HCT116 (cell line): ENCODE measurements at regions not wholly inside any gene's neighbourhood (a gene's known extent, or its start where the extent isn't known, plus 50 kb on each side); places are given as distances from the start of the nearest gene placed in this dataset.

Experiments
- ATAC-seq: fragments of 200-7000 bp; cut with Tn5 transposase; 2 replicates; pipeline ENCODE4 v1.9.1; 2020; ENCODE audit warnings: mild to moderate bottlenecking, moderate library complexity
- BruUV-seq: library from RNA; stranded (reverse); fragments of 400-500 nt; replicated peaks from 2 replicates; lab custom pipeline; 2021; lab: Mats Ljungman, UMichigan
- CTCF ChIA-PET: fragments of 300-600 bp; sonication (Branson Sonifier 250); formaldehyde crosslinking; loops from one replicate; lab custom pipeline; 2021; ENCODE audit warnings: antibody characterized with exemption; lab: Charles Lee
- POLR2A ChIA-PET: fragments of 300-600, 350-600 bp; sonication (Branson Sonifier 250); formaldehyde crosslinking; loops from one replicate; lab custom pipeline; 2021; ENCODE audit warnings: antibody characterized with exemption; lab: Charles Lee
- RAD21 ChIA-PET, 2 experiments: fragments of 300-600 bp; sonication (Branson Sonifier 250); formaldehyde crosslinking; loops; one replicate each; lab custom pipeline; 2023; ENCODE audit warnings: low total read pairs in 2 of 2; ENCODE audit not compliant: uncharacterized antibody in 2 of 2, unreplicated experiment in 2 of 2, low non-redundant PET in 1 of 2; lab: Charles Lee
- DNase-seq: peaks from one replicate; pipeline ENCODE4 v3.0.0-alpha.2; 2010; ENCODE audit warnings: low read depth, low spot score
- H2AFZ ChIP-seq: fragments of 200-600 bp; shearing (Covaris generic), sonication (generic); 2 replicates; pipeline ENCODE4 v1.6.1; 2017; ENCODE audit warnings: low read depth, mixed run types, mixed read lengths, antibody characterized with exemption, low read length; ENCODE audit not compliant: poor library complexity, severe bottlenecking
- H3K27ac ChIP-seq: 2 replicates; pipeline ENCODE4 v1.5.1; 2012; ENCODE audit warnings: low read depth, low read length
- H3K27me3 ChIP-seq: fragments of 200-600 bp; sonication (generic); 2 replicates; pipeline ENCODE4 v1.6.1; 2016; ENCODE audit warnings: mixed run types, low read length, mixed read lengths; ENCODE audit not compliant: insufficient read depth
- H3K36me3 ChIP-seq, 2 experiments: fragments of 200-500 bp in 1 of 2; fragments of 200-600 bp in 1 of 2; sonication (Bioruptor generic) in 1 of 2; sonication (generic) in 1 of 2; 2 replicates each; pipeline versions ENCODE4 v1.5.1 to v1.6.1; 2014 to 2016; ENCODE audit warnings: low read length in 2 of 2, inconsistent platforms in 1 of 2, mixed read lengths in 1 of 2, mixed run types in 1 of 2; ENCODE audit not compliant: insufficient read depth in 2 of 2, control insufficient read depth in 1 of 2
- H3K4me1 ChIP-seq, 2 experiments: fragments of 200-600 bp in 1 of 2; sonication (generic) in 1 of 2; 2 replicates each; pipeline versions ENCODE4 v1.5.1 to v1.6.1; 2012 to 2017; ENCODE audit warnings: low read length in 2 of 2, inconsistent platforms in 1 of 2, mild to moderate bottlenecking in 1 of 2, mixed read lengths in 1 of 2, mixed run types in 1 of 2, moderate library complexity in 1 of 2; ENCODE audit not compliant: insufficient read depth in 2 of 2, control insufficient read depth in 1 of 2
- H3K4me2 ChIP-seq: fragments of 200-600 bp; sonication (generic); 2 replicates; pipeline ENCODE4 v1.6.1; 2017; ENCODE audit warnings: mixed run types, low read length, mixed read lengths
- H3K4me3 ChIP-seq, 2 experiments: fragments of 200-600 bp in 1 of 2; sonication (generic) in 1 of 2; replicated peaks in 1 of 2; 2 replicates each; pipeline ENCODE4 v1.5.1; 2011 to 2016; ENCODE audit warnings: low read length in 2 of 2, control low read depth in 1 of 2, low read depth in 1 of 2, mild to moderate bottlenecking in 1 of 2, mixed read lengths in 1 of 2, mixed run types in 1 of 2
- H3K79me2 ChIP-seq: fragments of 200-600 bp; sonication (generic); 2 replicates; pipeline ENCODE4 v1.6.1; 2017; ENCODE audit warnings: mild to moderate bottlenecking, mixed run types, low read length, moderate library complexity, mixed read lengths; ENCODE audit not compliant: insufficient read depth
- H3K9ac ChIP-seq: fragments of 200-600 bp; sonication (generic); 2 replicates; pipeline ENCODE4 v1.6.1; 2016; ENCODE audit warnings: low read length, mixed read lengths
- H3K9me2 ChIP-seq: fragments of 200-600 bp; sonication (generic), shearing (Covaris generic); 2 replicates; pipeline ENCODE4 v1.6.1; 2017; ENCODE audit warnings: mixed run types, mild to moderate bottlenecking, moderate library complexity; ENCODE audit not compliant: insufficient read depth
- H3K9me3 ChIP-seq, 2 experiments: fragments of 200-500 bp in 1 of 2; fragments of 200-600 bp in 1 of 2; sonication (Bioruptor generic) in 1 of 2; sonication (generic) in 1 of 2; 2 replicates each; pipeline ENCODE4 v1.6.1; 2014 to 2017; ENCODE audit warnings: low read length in 2 of 2, mixed read lengths in 2 of 2, inconsistent platforms in 1 of 2, low read depth in 1 of 2, mild to moderate bottlenecking in 1 of 2, mixed run types in 1 of 2, moderate library complexity in 1 of 2; ENCODE audit not compliant: control insufficient read depth in 1 of 2, insufficient read depth in 1 of 2
- H4K20me1 ChIP-seq: fragments of 200-600 bp; sonication (generic), shearing (Covaris generic); 2 replicates; pipeline ENCODE4 v1.6.1; 2017; ENCODE audit warnings: mixed run types, mild to moderate bottlenecking, moderate library complexity; ENCODE audit not compliant: insufficient read depth
- CEBPB ChIP-seq: IDR thresholded peaks from 2 replicates; pipeline ENCODE4 v1.6.1; 2012; ENCODE audit warnings: low read depth
- CTCF ChIP-seq, 3 experiments: fragments of 200-600 bp in 1 of 3; sonication (generic) in 1 of 3; IDR thresholded peaks in 2 of 3; conservative IDR thresholded peaks in 1 of 3; 2 replicates each; pipeline ENCODE4 v1.5.1; 2012 to 2017; ENCODE audit warnings: low read depth in 2 of 3, low read length in 2 of 3, antibody characterized with exemption in 1 of 3, borderline replicate concordance in 1 of 3, control low read depth in 1 of 3, mild to moderate bottlenecking in 1 of 3, mixed read lengths in 1 of 3, mixed run types in 1 of 3, moderate library complexity in 1 of 3; ENCODE audit not compliant: insufficient read depth in 1 of 3
- EGR1 ChIP-seq: IDR thresholded peaks from 2 replicates; pipeline ENCODE4 v1.6.1; 2012; ENCODE audit warnings: low read depth
- ELF1 ChIP-seq: IDR thresholded peaks from 2 replicates; pipeline ENCODE4 v1.6.1; 2012; ENCODE audit warnings: low read depth, borderline replicate concordance
- EZH2 ChIP-seq: fragments of 200-600 bp; sonication (generic); IDR thresholded peaks from 2 replicates; pipeline ENCODE4 v1.6.1; 2017; ENCODE audit warnings: antibody characterized with exemption, mixed run types
- EZH2phosphoT487 ChIP-seq: fragments of 200-600 bp; IDR thresholded peaks from 2 replicates; pipeline ENCODE4 v1.6.1; 2018; ENCODE audit warnings: antibody characterized with exemption, borderline replicate concordance
- FOSL1 ChIP-seq: IDR thresholded peaks from 2 replicates; pipeline ENCODE4 v1.6.1; 2012; ENCODE audit warnings: low read depth
- JUND ChIP-seq: IDR thresholded peaks from 2 replicates; pipeline ENCODE4 v1.6.1; 2012
- RAD21 ChIP-seq: IDR thresholded peaks from 2 replicates; pipeline ENCODE4 v1.6.1; 2012; ENCODE audit warnings: low read depth, mild to moderate bottlenecking
- SIN3A ChIP-seq: IDR thresholded peaks from 2 replicates; pipeline ENCODE4 v1.6.1; 2012; ENCODE audit warnings: low read depth
- SP1 ChIP-seq: IDR thresholded peaks from 2 replicates; pipeline ENCODE4 v1.6.1; 2012; ENCODE audit warnings: low read depth
- SRF ChIP-seq: IDR thresholded peaks from 2 replicates; pipeline ENCODE4 v1.6.1; 2012; ENCODE audit warnings: low read depth
- TCF7L2 ChIP-seq: IDR thresholded peaks from 2 replicates; pipeline ENCODE4 v1.7.0; 2011; ENCODE audit warnings: borderline replicate concordance, inconsistent platforms; ENCODE audit not compliant: insufficient read depth, insufficient read length; ENCODE audit errors: extremely low read depth
- ZFX ChIP-seq: fragments of 450-650 bp; IDR thresholded peaks from 2 replicates; pipeline ENCODE4 v1.6.1; 2017
- intact Hi-C: fragments of 100-400 bp; cut with micrococcal nuclease; formaldehyde crosslinking; loops from 2 replicates; pipeline ENCODE4 v1.10.0; 2022
- TF ChIP-seq, protein P1 (sequence below): IDR thresholded peaks from 2 replicates; pipeline ENCODE4 v1.6.1; 2012
- TF ChIP-seq, protein P2 (sequence below): IDR thresholded peaks from 2 replicates; pipeline ENCODE4 v1.6.1; 2012
- TF ChIP-seq, protein P3 (sequence below): IDR thresholded peaks from 2 replicates; pipeline ENCODE4 v1.6.1; 2011; ENCODE audit warnings: mild to moderate bottlenecking, low read length, moderate library complexity; ENCODE audit not compliant: insufficient replicate concordance; ENCODE audit errors: extremely low read depth

DNA sequence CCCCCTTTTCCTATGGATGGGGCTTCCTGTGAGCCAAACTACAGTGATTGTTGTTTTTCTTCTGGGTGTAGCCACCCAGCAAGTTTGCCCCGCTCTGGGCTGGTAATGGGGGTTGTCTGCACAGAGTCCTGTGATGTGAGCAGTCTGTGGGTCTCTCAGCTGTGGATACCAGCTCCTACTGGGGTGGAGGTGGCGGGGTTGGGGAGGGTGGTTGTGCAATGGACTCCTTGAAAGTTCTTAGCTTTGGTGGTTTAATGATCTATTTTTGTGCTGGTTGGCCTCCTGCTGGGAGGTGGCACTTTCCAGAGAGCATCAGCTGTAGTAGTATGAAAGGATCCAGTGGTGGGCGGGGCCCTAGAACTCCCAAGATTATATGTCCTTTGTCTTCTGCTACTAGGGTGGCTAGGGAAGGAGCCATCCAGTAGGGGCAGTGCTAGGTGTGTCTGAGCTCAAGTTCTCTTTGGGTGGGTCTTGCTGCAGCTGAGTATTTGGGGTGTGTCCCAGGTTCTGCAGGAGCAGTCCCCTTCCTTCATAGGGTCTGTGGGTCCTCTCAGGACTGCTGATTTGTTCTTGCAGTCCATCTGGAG is 275.6 kb upstream of the PAPPA start (continued):
- TF ChIP-seq ELF1 (no peak), EZH2 (no peak), RAD21 (no peak), ZFX (no peak), CTCF (IDR thresholded peaks at IDR 0.05 in 2 of 3, conservative IDR thresholded peaks at IDR 0.05 in 1 of 3; ENCODE audit: borderline replicate concordance in 1 of 3, insufficient read depth in 1 of 3, low read depth in 2 of 3, low read length in 2 of 3) (no peak), TCF7L2 (no peak)
- TF ChIP-seq, protein P1, sequence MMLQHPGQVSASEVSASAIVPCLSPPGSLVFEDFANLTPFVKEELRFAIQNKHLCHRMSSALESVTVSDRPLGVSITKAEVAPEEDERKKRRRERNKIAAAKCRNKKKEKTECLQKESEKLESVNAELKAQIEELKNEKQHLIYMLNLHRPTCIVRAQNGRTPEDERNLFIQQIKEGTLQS, result no peak

GRCh38 chr9:115879451-115879850 is 274.1 kb upstream of the PAPPA start:
- Histone ChIP-seq H3K4me1 (no peaks in the 10 kb centered on the region), H3K9me2 (no peaks in the 10 kb centered on the region), H2AFZ (no peak overlapping the region), H3K9ac (no peak overlapping the region), H3K27me3 (peaks cover 36% of the 10 kb centered on the region), H4K20me1 (no peaks in the 10 kb centered on the region), H3K36me3 (no peaks in the 10 kb centered on the region), H3K9me3 (no peaks in the 10 kb centered on the region), H3K4me3 (no peak overlapping the region), H3K27ac (no peak overlapping the region), H3K4me2 (no peak overlapping the region), H3K79me2 (no peaks in the 10 kb centered on the region)
- ATAC-seq, result no peak
- ChIA-PET CTCF (no interaction called here), RAD21 (no interaction called here), POLR2A (no interaction called here)
- no TSS peak for BruUV-seq
- intact Hi-C loops, result no loop called here
- no peak for DNase-seq
- no peak for TF ChIP-seq TCF7L2
- no peak for TF ChIP-seq SP1
- TF ChIP-seq SIN3A, result no peak
- no peak for TF ChIP-seq EGR1
- no peak for TF ChIP-seq EZH2
- TF ChIP-seq, protein P2, sequence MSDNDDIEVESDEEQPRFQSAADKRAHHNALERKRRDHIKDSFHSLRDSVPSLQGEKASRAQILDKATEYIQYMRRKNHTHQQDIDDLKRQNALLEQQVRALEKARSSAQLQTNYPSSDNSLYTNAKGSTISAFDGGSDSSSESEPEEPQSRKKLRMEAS, result no peak
- TF ChIP-seq, protein P3, sequence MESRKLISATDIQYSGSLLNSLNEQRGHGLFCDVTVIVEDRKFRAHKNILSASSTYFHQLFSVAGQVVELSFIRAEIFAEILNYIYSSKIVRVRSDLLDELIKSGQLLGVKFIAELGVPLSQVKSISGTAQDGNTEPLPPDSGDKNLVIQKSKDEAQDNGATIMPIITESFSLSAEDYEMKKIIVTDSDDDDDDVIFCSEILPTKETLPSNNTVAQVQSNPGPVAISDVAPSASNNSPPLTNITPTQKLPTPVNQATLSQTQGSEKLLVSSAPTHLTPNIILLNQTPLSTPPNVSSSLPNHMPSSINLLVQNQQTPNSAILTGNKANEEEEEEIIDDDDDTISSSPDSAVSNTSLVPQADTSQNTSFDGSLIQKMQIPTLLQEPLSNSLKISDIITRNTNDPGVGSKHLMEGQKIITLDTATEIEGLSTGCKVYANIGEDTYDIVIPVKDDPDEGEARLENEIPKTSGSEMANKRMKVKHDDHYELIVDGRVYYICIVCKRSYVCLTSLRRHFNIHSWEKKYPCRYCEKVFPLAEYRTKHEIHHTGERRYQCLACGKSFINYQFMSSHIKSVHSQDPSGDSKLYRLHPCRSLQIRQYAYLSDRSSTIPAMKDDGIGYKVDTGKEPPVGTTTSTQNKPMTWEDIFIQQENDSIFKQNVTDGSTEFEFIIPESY, result no peak
- no peak for TF ChIP-seq FOSL1
- no peak for TF ChIP-seq CEBPB
- TF ChIP-seq JUND, result no peak
- TF ChIP-seq ELF1, result no peak
- TF ChIP-seq SRF, result no peak
- no peak for TF ChIP-seq CTCF (IDR thresholded peaks at IDR 0.05 in 2 of 3, conservative IDR thresholded peaks at IDR 0.05 in 1 of 3; ENCODE audit: borderline replicate concordance in 1 of 3, insufficient read depth in 1 of 3, low read depth in 2 of 3, low read length in 2 of 3)
- no peak for TF ChIP-seq EZH2phosphoT487
